NCI-H510A (cell line): ENCODE measurements at regions not wholly inside any gene's neighbourhood (a gene's known extent, or its start where the extent isn't known, plus 50 kb on each side); places are given as distances from the start of the nearest gene placed in this dataset.

ENCODE experiments used
- DNase-seq: peaks from one replicate; lab custom pipeline; 2025; lab: John Stamatoyannopoulos, UW

DNA sequence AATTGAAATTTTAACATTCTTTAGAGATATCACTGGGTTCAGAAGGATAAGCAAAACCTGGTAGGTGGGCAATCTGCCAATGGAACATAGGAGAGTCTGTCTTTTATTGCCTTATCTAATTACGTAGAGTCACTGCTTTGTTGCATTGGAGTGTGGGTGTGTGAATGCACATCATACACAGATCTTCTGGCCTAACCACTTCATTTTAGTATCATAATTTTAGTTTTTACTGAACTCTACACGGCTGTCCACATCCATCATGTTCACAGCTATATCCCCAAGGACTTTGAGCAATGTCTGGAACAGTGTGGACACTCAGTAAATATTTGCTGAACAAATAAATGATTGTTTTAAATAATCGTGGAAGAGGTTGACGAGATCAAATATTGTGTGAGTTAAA is 104.6 kb upstream of the AKIRIN2 start:
- no peak for DNase-seq

DNA sequence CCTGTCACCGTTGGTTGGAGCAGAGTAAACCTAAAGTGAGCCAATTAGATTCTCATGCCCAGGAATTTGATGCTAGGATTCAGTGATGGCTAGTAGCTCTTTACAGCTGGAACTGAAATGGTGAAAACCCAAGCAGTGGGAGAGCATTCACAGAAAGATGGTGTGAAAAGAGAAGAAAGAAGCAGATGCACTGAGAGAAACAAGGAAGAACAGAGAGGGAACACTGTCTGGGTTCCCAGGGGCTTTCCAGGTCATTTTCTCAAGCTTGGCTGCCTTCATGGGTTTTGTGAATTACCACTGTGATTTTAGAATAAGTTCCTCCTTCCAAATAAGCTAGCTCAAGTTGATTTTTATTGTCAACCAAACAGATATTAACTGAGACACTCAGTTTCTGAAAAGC is 104.1 kb upstream of the AKIRIN2 start:
- no peak for DNase-seq

- DNase-seq: no peak
These were observed 101.8 kb upstream of the AKIRIN2 start for GRCh38 chr6:87803791-87804190.

- DNase-seq: no peak
These were observed 97.6 kb upstream of the AKIRIN2 start for GRCh38 chr6:87799651-87800050.

- no peak for DNase-seq
These were observed 96.6 kb upstream of the AKIRIN2 start for GRCh38 chr6:87798393-87799278.

DNA sequence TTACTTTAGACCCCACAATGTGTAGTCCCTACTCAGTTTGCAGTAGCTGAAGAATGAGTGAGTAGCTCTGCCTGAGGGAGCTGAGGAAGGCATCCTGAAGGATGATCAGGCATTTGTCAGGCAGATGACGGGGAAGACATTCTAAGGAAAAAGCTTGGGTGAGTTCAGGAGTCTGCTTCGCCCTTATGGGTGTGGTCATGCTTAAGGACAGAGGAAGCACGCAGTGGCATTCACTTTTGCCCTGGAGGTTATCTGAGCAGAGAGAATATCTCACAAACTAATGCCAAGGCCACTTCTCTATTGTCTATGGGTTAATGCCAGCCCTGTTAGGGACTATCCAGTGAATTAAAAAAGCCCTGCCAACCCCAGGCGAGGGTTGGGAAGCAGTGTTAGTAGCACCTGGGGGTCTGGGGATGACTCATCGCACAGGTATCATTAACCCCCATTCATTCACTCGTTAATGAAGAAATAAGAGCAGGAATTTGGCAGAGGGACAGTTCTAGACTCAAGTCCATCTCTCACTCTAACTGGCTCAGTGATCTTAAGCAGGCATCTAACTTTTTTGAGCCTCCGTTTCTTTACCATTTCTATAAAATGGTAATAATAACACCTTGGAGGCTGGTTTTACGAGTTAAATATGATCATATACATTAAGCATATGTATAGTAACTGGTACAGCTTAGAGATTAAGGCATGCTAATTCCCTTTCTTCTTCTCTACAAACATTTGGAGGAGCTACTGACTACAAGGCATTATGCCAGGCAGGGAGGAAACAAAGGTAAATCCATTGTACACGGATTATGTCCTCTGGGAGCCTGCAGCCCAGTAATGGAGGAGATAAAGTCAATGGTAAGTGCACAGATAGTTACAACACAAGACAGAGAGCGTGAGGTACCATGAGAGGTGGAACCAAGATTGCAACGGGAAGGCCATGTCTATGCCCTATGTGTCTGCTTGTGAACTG is 93.2 kb upstream of the AKIRIN2 start:
- DNase-seq: no peak

GRCh38 chr6:87793315-87793714 is 91.3 kb upstream of the AKIRIN2 start:
- no peak for DNase-seq

DNA sequence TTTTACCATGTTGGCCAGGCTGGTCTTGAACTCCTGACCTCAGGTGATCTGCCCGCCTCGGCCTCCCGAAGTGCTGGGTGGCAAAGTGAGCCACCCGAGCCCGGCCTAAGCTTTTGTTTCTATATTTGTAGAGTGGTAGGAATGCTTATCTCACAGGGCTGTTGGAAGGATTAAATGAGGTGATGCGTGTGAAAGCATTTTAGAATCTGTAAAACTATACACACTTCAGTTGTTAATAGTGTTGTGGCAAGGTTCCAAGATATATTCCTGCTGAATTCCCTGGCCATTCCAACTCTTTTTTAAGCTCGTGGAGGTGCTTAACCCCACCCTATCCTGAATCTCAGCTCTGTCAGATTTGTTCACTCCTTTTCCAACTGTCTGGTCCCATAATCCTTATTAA is 89.9 kb upstream of the AKIRIN2 start:
- no peak for DNase-seq

DNA sequence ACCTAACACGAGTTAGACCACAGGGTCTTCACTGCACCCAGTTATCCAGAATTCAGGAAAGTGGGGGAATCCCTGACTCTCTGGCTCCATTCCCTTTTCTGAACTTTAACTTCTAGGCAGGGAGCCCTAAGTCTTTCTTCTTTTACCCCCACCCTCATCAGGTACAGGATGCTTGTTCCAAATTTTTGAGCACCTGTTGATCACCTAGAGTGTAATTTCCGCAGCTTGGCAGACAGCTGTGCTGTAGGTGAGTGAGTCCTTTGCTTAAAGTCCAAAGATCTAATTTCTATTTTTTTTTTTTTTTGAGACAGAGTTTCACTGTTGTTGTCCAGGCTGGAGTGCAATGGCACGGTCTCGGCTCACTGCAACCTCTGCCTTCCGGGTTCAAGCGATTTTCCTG is 89.5 kb upstream of the AKIRIN2 start:
- DNase-seq: no peak

- no peak for DNase-seq
These were observed 89.0 kb upstream of the AKIRIN2 start for GRCh38 chr6:87791029-87791428.

DNA sequence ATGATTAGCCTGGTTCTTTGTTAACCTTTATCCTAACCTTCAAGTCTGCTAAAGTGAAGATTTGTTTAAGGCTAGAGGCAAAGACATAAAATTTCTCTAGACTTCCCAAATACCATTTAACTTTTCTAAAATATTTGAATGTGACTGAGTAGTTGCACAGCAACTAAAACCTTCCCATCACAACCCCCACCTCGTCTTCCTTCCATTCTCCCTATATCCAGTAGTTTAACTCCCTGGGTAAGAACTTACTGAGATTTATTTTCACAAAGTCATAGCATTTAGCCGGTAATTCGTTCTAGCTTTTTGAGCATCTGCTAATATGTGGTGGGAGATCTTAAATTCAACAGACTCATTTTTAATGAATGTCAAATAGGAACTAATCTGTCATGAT is 87.9 kb upstream of the AKIRIN2 start:
- no peak for DNase-seq

- DNase-seq: no peak
These were observed 87.3 kb upstream of the AKIRIN2 start for GRCh38 chr6:87789198-87789899.

DNA sequence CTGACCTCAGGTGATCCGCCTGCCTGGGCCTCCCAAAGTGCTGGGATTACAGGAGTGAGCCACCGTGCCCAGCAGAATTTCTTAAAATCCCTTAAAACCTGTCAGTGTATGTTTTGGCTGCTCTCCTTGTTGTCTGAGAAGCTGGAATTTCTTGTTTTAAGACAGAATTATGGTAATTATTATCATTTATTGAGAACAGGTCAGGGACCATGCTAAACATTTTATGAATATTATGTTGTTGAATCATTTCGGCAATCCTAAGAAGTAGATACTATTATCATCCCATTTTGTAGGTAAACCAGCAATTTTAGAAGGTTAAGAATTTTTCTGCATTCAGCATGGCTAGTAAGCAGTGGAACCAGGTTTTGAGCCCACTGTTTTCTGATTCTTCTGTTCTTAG is 86.1 kb upstream of the AKIRIN2 start:
- no peak for DNase-seq

GRCh38 chr6:87785229-87785862 is 83.3 kb upstream of the AKIRIN2 start:
- no peak for DNase-seq

- no peak for DNase-seq
These were observed 82.7 kb upstream of the AKIRIN2 start for GRCh38 chr6:87784690-87785089.

- DNase-seq: no peak
These were observed 82.0 kb upstream of the AKIRIN2 start for GRCh38 chr6:87784051-87784450.

- DNase-seq: no peak
These were observed 77.5 kb upstream of the AKIRIN2 start for GRCh38 chr6:87779542-87779941.

DNA sequence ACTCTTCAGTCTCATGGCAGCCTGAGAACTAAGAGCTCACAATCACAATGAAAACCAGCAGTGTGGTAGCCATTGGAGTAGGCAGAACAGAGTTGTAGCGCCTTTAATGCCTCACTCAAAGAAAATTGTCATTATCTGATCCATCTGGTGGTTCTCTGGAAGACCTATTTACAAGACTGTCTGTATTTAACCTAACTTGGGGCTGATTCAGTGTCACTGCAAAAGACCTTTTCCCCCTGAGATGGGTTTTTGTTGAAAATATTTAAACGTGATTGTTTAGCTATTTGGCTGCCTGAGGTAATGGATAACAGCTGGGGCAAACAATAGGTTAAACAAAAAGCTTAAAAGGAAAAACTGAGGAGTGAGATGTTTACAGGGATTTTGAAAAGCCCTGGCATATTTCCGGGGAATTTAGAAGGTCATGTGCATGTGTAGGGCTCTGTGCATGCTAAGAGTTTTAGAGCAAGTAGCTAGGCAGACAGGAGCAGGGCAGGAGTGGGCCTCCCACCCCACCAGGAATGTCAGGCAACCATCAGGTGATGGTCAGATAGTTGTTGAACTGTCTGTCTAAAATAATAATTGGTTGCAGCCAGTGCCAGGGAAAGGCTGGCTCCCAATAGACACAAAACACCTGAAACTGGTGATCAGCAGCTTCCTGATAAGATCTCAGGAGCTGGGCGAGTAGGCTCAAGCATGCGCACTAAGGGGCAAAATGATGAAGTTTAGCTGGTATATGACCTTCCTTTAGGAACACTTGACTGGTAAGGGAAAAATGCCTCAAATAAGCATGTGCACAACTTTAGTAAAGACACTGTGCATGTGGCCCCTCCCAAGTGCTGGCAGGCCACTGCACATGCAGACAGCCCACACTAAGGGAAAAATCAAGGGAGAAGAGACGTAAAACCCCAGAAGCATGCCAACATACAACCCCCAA is 70.8 kb upstream of the AKIRIN2 start:
- DNase-seq: no peak

DNA sequence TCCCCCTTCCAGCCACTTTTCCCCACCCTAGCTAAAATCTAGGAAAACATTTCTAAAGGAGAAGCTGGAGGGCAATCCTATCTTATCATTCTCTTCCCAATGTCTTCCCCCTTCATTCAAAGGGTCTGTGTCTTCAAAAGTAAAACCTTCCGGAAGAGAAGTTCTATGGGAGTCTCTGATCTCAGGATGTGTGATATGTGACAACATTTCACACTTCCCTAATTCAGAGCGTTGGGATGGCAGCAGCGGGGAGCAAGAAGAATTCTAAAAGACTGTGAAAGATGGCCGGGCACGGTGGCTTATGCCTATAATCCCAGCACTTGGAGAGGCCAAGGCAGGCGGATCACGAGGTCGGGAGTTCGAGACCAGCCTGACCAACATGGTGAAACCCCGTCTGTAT is 65.4 kb upstream of the AKIRIN2 start:
- no peak for DNase-seq

- no peak for DNase-seq
These were observed 64.2 kb upstream of the AKIRIN2 start for GRCh38 chr6:87766211-87766610.

- DNase-seq: no peak
These were observed 61.9 kb upstream of the AKIRIN2 start for GRCh38 chr6:87763901-87764300.
